ENCODE measurements at regions not wholly inside any gene's neighbourhood (a gene's known extent, or its start where the extent isn't known, plus 50 kb on each side); places are given as distances from the start of the nearest gene placed in this dataset.

DNA sequence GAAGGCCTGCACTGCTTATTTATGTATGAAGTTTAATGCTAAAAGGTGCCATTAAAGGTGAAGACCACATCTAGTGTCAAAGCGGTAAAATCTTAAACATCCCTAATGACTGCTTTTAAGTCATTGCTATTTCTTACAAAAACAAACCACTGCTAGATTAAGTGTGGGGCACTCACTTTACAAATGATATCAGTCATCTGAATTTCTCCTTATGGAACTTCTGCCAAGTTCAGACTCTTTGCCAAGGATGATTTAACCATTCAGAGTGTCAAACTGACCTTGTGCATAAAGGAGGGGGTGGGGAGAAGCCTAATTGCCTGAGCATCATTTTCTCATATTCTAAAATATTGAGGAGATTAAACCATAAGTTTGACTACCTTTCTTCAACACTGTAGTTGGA is 271.5 kb downstream of the TGFB2 start:
- no peak overlapping the region for H3K4me3 ChIP-seq
- no peak for DNase-seq (ENCODE audit: low spot score)
- H3K4me1 ChIP-seq, result no peaks in the 10 kb centered on the region
- no peaks in the 10 kb centered on the region for H3K27me3 ChIP-seq
- no peak overlapping the region for H3K27ac ChIP-seq
- TF ChIP-seq, protein P1, sequence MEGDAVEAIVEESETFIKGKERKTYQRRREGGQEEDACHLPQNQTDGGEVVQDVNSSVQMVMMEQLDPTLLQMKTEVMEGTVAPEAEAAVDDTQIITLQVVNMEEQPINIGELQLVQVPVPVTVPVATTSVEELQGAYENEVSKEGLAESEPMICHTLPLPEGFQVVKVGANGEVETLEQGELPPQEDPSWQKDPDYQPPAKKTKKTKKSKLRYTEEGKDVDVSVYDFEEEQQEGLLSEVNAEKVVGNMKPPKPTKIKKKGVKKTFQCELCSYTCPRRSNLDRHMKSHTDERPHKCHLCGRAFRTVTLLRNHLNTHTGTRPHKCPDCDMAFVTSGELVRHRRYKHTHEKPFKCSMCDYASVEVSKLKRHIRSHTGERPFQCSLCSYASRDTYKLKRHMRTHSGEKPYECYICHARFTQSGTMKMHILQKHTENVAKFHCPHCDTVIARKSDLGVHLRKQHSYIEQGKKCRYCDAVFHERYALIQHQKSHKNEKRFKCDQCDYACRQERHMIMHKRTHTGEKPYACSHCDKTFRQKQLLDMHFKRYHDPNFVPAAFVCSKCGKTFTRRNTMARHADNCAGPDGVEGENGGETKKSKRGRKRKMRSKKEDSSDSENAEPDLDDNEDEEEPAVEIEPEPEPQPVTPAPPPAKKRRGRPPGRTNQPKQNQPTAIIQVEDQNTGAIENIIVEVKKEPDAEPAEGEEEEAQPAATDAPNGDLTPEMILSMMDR (IDR thresholded peaks at IDR 0.05), result no peak
- H3K36me3 ChIP-seq, result no peaks in the 10 kb centered on the region
- H3K9me3 ChIP-seq, result peaks cover 0 to 13% of the 10 kb centered on the region in 2 donors

DNA sequence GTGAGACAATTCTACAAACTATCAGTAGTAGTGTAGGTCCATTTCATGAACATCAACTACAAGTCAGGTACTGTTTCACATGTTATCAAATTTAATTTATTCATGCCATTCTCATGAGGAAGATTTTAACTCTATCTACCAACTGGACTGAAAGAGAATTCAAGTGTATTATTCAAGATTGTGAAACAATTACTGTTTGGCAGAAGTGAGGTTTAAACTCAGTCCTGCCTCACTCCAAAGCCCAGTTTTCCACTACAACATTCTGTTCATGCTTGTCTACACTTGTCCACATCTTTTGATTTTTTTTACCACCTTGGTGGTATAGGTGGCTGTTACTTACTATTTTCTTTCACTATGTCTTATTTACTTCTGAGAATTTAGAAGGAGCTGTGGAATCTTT is 272.9 kb downstream of the TGFB2 start:
- TF ChIP-seq, protein P1 (IDR thresholded peaks at IDR 0.05), result no peak
- H3K4me1 ChIP-seq, result no peaks in the 10 kb centered on the region
- no peak for DNase-seq (ENCODE audit: low spot score)
- H3K9me3 ChIP-seq, result peaks cover 0 to 13% of the 10 kb centered on the region in 2 donors
- no peaks in the 10 kb centered on the region for H3K36me3 ChIP-seq
- no peaks in the 10 kb centered on the region for H3K27me3 ChIP-seq
- H3K4me3 ChIP-seq, result no peak overlapping the region
- H3K27ac ChIP-seq, result no peak overlapping the region

DNA sequence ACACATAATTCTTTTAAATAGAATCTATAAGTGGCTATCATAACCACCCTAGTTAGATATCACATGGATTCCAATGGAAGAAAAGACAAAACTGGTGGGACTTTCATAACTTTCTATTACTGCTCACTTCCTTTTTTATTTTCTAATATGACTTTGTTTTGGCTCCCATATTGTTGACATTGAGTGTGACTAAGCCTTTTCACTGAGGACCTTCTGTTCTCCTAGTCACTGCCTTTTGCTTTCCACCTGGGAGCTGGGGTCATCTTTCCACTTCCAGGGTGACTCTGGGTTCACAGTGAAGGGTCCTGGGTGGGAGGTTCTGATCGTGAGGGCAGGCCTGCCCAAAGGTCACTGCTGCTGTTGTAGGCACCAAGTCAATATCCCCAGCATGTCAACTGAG is 275.8 kb downstream of the TGFB2 start:
- Histone ChIP-seq H3K36me3 (no peaks in the 10 kb centered on the region), H3K27ac (no peak overlapping the region), H3K27me3 (no peaks in the 10 kb centered on the region), H3K4me3 (no peak overlapping the region), H3K9me3 (peaks cover 0 to 3% of the 10 kb centered on the region in 2 donors), H3K4me1 (no peaks in the 10 kb centered on the region)
- TF ChIP-seq, protein P1 (IDR thresholded peaks at IDR 0.05), result no peak
- no peak for DNase-seq (ENCODE audit: low spot score)

DNA sequence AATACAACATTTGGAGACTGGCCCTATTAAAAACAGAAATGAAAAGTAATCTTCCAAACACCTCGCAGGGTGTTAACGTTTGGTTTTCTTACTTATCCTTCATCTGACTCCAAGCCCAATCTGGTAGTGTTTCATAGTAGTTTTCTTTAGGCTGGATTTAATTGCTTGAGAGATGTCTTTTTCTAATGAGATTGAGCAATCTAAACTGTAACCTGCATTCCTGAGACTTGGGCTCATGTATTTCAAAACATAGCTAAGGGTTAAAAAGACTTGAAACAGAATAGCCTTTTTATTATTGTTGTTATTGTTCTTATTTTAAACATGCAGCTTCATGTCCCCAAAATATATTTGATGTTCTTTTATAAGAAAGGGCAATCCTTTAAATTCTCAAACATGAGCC is 278.9 kb downstream of the TGFB2 start:
- H3K36me3 ChIP-seq, result no peaks in the 10 kb centered on the region
- no peak overlapping the region for H3K27ac ChIP-seq
- no peak overlapping the region for H3K4me3 ChIP-seq
- H3K4me1 ChIP-seq, result no peaks in the 10 kb centered on the region
- no peak for DNase-seq (ENCODE audit: low spot score)
- H3K27me3 ChIP-seq, result no peaks in the 10 kb centered on the region
- TF ChIP-seq, protein P1 (IDR thresholded peaks at IDR 0.05), result no peak
- peaks cover 0 to 11% of the 10 kb centered on the region in 2 donors for H3K9me3 ChIP-seq

DNA sequence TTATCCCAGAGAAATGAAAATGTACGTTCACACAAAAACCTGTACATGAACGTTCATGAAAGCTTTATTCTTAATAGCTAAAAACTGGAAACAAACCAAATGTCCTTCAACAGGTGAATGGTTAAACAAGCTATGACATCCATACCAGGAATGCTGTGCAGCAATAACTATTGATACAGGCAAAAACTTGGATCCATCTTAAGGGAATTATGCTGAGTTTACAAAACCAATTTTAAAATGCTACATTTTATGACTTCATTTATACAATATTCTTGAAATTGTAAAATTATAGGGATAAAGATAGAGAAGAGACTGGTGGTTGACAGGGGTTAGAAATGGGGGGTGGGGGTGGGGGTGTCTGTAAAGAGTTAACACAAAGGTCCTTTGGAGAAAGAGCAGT is 280.3 kb downstream of the TGFB2 start:
- H3K27me3 ChIP-seq, result no peaks in the 10 kb centered on the region
- no peaks in the 10 kb centered on the region for H3K4me1 ChIP-seq
- H3K9me3 ChIP-seq, result peaks cover 0 to 11% of the 10 kb centered on the region in 2 donors
- TF ChIP-seq, protein P1 (IDR thresholded peaks at IDR 0.05), result no peak
- no peak overlapping the region for H3K27ac ChIP-seq
- H3K4me3 ChIP-seq, result no peak overlapping the region
- DNase-seq (ENCODE audit: low spot score), result no peak
- H3K36me3 ChIP-seq, result no peaks in the 10 kb centered on the region

DNA sequence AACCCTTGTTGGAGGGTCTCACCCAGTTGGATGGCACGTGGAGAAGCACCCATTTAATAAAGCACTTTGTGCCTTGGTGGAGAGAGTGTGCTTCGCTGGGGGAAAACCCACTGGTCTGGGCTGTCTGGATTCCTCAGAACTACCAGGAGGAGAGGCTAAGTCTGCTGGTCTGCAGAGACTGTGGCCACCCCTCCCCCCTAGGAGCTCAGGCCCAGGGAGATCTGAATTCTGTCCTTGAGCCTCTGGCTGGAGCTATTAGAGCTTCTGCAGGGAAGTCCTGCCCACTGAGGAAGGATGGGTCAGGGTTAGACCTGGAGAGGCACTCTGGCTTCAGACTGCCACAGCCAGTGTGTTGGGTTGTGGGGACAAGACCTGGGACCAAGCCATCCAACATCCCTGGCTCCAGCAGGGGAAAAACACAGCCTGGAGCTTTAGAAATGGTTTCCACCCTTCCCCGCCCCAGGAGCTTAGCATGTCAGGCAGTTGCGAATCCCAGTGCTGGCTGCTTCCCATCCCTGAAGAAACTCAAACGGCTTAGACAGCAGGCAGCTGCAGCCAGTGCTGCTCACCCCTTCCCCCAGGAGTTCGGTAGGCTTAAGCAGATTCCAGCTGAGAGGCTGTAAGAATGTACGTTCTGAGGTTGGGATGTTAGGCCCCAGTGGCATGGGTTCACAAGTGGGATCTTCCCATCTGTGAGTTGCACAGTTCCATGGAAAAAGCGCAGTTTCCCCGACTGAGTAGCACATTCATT is 288.3 kb downstream of the TGFB2 start:
- no peak overlapping the region for H3K4me3 ChIP-seq
- H3K4me1 ChIP-seq, result no peaks in the 10 kb centered on the region
- H3K27ac ChIP-seq, result no peak overlapping the region
- peaks cover 0 to 3% of the 10 kb centered on the region in 2 donors for H3K9me3 ChIP-seq
- H3K27me3 ChIP-seq, result no peaks in the 10 kb centered on the region
- DNase-seq (ENCODE audit: low spot score), result no peak
- no peaks in the 10 kb centered on the region for H3K36me3 ChIP-seq
- TF ChIP-seq, protein P1 (IDR thresholded peaks at IDR 0.05), result no peak
